ENCODE measurements at regions not wholly inside any gene's neighbourhood (a gene's known extent, or its start where the extent isn't known, plus 50 kb on each side); places are given as distances from the start of the nearest gene placed in this dataset.

GRCh38 chr3:116848248-116848829, 138.8 kb downstream of the TUSC7 start:
- TF ChIP-seq CTCF (IDR thresholded peaks at IDR 0.05) (no peak), POLR2A (IDR thresholded peaks at IDR 0.05) (no peak), POLR2AphosphoS5 (IDR thresholded peaks at IDR 0.05) (no peak), EP300 (IDR thresholded peaks at IDR 0.05) (no peak)
